GM19452 (cell line): ENCODE measurements at regions not wholly inside any gene's neighbourhood (a gene's known extent, or its start where the extent isn't known, plus 50 kb on each side); places are given as distances from the start of the nearest gene placed in this dataset.
"Not testable (repeated sequence)": the region's sequence is repeated elsewhere in the genome, so short reads cannot be mapped to it uniquely, and the experiment has no call there.

Experiments used
- ATAC-seq: cut with Tn5 transposase; IDR thresholded peaks from one replicate; pipeline ENCODE4 v1.9.1; 2021; ENCODE audit not compliant: unreplicated experiment

GRCh38 chr7:76852362-76852761, 179.8 kb downstream of the SPDYE17 start:
- ATAC-seq = not testable (repeated sequence)

DNA sequence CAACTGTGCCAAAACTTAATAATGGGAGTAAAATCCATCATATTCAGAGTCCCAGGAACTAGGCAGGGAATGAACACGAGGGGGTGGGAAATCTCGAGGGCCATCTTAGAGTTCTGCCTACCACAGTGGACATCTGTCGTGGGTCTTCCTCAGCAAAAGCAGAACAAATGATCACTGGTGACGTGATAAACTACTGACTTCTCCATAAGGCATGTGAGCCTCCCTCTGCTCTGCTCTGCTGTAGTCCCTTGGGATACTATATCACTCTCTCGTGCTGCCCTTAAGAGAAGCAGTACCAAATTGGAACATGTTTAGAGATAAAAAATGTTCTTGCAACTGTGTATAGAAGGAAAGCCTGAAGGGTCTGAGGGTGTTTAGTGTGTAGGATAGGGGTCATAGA, 180.5 kb downstream of the SPDYE17 start:
- ATAC-seq = not testable (repeated sequence)

DNA sequence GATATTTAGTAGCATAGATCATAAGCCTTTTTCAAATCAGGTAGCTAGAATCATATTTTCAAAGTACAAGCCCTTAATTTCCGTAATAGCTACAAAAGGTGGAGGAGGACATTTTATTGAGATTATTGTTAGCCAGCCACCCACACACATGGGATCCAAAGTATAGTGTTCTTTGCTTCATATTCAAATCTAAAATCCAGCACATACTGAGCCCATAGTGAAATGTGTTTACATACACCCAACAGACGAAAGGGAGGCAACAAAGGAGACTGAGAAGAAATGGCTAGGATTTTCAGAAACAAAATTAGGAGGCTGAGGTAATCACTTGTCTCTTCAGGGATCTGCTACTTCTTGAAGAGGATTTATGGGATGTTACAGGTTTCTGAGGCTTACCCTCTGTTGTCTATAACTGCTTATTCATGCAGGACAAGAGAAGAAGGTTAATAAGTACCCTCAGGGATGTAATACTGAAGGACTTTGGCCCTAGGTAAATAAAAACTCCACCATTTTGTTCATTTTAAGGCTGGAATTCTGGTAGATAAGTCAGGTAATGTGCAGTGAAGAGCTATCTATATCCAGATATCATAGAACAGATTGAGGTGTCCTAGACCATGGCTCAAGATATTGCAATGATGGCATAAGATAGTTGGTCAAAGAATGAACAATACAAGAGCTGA, 182.1 kb downstream of the SPDYE17 start:
- not testable (repeated sequence) for ATAC-seq

- ATAC-seq = not testable (repeated sequence)
These were observed 192.3 kb downstream of the SPDYE17 start for GRCh38 chr7:76839879-76840278.

DNA sequence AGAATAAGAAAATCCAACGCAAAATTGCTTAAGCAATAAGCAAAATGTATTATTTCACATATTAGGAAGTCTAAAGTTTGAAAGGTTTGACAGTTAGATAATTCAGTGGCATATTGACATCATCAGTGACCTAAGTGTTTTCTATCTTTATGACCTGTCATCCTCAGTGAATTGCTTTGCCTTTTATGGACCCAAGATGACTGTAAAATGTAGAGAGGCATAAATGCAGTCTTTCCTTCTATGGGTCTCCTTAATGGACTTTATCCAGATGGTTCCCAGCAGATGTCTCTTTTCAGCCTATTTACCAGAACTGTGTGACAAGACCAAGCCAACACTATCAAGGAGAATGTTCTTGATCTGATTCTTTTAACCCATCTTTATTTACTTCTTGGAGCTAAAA, 192.9 kb downstream of the SPDYE17 start:
- ATAC-seq = not testable (repeated sequence)

DNA sequence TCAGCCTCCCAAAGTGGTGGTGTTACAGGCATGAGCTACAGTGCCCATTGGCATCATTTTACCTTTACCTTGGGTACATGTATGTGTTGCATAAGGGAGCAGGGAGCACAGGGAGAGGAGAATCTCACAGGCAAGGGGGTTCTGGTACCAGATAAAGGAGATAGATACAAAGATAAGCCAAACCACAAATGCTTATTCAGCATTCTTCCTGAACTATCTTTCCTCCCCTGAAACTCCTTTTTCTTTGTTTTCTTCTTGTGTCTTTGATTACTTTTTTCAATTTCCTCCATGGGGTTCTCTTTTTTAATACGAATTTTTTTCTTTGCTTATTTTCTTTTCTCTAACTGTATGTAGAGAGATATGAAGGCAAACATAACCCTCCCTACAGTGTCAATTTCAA, 193.8 kb downstream of the SPDYE17 start:
- not testable (repeated sequence) for ATAC-seq

DNA sequence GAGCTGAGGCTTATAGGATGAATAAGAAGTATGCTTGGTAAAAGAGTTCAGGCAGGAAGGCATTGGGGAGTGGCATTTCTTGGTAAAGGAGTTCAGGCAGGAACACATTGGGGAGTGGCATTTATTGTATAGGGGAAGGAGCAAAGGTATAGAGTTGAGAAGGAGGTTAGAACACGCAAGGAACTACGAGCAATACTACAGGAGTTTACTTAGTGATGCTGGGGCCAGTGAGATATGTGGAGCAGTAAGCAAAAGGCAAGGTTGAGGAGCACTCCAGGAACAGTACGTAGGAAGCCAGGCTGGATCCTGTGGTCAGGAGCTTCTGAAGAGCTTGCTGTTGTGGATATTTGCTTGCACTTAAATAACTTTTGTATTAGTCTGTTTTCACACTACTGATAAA, 202.2 kb upstream of the POMZP3 start:
- ATAC-seq = not testable (repeated sequence)

- ATAC-seq = not testable (repeated sequence)
These were observed 199.1 kb upstream of the POMZP3 start for GRCh38 chr7:76826181-76826580.

DNA sequence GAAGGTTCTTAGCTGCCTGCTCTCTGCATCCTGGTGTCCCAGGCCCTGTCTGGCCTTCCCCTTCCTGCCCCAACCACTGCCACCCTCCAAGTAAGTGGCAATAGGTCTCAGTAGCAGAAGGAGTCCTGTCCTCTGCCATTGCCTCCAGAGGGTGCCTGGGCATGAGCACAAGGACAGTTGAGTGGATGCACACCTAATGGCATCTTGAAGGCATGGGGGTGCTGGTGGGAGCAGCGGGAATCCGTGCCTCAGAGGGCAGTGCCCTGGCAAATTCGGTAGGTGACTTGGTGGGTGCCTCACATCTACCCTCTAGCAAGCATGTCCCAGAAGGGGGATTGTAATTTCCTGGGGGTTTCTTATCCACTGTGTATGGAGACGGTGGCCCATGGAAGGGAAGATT, 182.8 kb upstream of the POMZP3 start:
- not testable (repeated sequence) for ATAC-seq

DNA sequence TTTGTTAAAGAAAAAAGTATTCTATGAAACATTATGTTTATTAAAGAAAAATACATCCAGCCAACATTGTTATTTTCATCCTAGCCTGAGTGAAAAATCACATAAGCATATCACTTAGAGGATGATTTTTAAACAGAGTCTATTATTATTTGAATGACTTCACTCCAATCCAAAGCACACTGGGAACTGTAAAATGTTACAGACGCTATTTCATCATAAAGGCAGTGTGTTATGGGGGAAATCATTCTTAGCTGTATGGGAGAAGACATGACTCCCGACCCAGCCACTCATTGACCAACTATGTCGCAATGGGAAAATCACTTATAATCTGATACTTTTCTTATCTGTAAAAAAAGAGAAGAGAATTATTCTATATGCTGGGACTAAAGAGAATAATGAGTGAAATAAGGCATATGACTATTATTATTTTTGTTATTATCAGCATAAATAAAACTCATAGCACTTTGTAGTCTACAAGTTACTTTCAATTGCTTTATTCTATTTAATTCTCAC, 180.6 kb upstream of the POMZP3 start:
- ATAC-seq = not testable (repeated sequence)

DNA sequence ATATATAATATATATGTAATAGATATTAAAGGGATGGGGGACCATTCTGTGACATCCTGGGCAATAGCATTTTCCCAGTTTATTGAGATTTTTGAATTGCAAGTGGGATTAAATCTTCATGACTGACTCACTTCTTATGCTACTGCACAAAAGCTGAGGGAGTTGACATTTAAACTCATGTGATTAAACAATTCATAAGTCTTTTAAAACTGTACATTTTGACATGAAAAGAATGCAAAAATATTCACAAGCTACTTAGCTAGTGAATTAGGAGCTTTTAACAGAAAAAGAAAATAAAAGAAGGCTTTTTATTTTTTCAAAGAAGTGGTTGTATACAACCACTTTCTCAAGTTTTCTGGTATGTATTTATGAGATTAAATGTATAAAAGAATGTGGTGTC, 179.4 kb upstream of the POMZP3 start:
- not testable (repeated sequence) for ATAC-seq

GRCh38 chr7:76806010-76806409, 178.9 kb upstream of the POMZP3 start:
- ATAC-seq = not testable (repeated sequence)

DNA sequence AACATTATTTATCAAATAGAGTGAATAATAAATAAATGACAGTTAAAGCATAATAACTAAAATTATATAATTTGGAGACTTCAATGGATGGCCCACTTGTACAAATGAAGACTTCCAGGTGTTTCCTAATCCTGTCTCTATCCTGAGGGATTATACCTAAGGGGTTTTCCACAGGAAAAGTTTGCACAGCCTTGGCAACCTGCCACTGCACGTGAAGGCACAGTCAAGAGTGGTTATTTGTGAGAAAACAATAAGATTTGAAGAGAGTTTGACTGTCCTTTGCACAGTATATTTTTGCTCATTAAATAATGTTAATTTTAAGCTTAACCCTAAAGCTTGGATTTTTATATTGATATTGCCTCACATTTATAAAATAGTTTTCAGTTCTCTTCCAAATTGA, 178.2 kb upstream of the POMZP3 start:
- ATAC-seq = not testable (repeated sequence)

DNA sequence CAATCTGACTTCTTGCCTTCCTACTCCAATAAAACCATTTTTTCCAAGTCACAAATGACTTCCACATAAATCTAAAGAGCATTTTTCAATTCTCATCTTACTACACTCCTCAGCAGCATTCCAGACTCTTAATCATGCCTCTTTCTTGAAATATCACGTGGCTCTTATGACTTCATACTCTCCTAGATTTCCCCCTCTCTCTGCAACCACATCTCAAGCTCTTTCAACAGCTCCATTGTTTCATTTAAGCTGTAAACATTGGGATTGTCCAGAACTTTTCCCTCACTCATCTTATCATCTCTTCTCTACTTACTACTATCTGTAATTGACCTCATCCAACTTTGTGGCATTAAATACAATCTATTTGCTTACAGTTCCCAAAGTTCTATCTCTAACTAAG, 170.6 kb upstream of the POMZP3 start:
- ATAC-seq = not testable (repeated sequence)

DNA sequence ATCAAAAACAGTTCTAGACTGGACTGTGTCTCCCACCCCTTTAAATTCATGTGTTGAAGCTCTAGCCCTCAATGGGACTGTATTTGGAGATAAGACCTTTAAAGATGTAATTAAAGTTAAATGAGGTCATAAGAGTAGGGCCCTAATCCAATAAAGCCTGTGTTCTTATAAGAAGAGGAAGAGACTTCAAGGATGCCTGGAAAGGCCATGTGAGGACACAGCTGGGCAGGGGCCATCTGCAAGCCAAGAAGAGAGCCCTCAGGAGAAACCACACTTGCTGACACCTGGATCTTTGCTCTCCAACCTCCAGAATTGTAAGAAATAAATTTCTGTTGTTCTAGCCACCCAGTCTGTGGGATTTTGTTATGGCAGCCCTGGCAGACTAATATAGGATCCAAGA, 153.6 kb upstream of the POMZP3 start:
- ATAC-seq = not testable (repeated sequence)

DNA sequence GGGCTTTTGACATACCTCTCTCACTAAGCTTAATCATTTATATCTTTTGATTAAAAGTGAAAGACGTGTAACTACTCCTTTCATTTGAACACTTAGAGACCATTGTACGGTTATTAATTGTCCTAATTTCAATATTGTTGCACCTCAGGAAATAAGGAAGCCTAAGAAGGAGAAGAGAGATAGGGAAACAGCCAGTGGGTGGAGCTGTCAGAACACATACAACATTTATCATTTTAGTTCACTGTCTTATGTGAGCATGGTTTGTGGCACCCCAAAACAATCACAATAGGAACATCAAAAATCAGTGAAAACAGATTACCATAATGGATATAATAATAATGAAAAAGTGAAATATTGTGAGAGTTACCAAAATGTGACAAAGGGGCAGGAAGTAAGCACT, 147.2 kb upstream of the POMZP3 start:
- ATAC-seq = not testable (repeated sequence)

- ATAC-seq = not testable (repeated sequence)
These were observed 144.9 kb upstream of the POMZP3 start for GRCh38 chr7:76771980-76772379.

DNA sequence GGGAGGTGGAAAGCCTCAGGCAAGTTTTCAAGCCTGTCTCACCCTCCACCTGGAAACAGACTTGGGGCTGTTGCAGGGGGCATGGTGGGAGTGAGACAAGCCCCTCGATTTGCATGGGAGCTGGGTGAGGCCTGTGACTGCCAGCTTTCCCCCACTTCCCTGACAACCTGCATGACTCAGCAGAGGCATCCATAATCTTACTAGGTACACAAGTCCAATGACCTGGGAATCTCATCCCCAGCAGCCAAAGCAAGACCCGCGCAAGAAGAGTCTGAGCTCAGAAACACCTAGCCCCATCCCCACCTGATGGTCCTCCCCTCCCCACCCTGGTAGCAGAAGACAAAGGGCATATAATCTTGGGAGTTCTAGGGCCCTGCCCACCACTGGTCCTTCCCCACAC, 136.9 kb upstream of the POMZP3 start:
- ATAC-seq = not testable (repeated sequence)

- peak; percentile 49 for ATAC-seq
These were observed 133.6 kb upstream of the POMZP3 start for GRCh38 chr7:76760546-76761220.

- ATAC-seq = not testable (repeated sequence)
These were observed 112.5 kb upstream of the POMZP3 start for GRCh38 chr7:76739538-76739937.

- not testable (repeated sequence) for ATAC-seq
These were observed 109.6 kb upstream of the POMZP3 start for GRCh38 chr7:76736724-76737123.

- ATAC-seq = not testable (repeated sequence)
These were observed 109.0 kb upstream of the POMZP3 start for GRCh38 chr7:76736091-76736490.
